ENCODE measurements at regions not wholly inside any gene's neighbourhood (a gene's known extent, or its start where the extent isn't known, plus 50 kb on each side); places are given as distances from the start of the nearest gene placed in this dataset.

GRCh38 chr20:19909725-19910124 is 107.4 kb upstream of the NAA20 start:
- no peak overlapping the region for H3K4me3 ChIP-seq (ENCODE audit: low read depth, low read length)
- no peak for TF ChIP-seq CTCF (IDR thresholded peaks at IDR 0.05; ENCODE audit: borderline replicate concordance, insufficient read depth, low read depth, low read length)

- H3K4me3 ChIP-seq (ENCODE audit: low read depth, low read length): no peak overlapping the region
- no peak for TF ChIP-seq CTCF (IDR thresholded peaks at IDR 0.05; ENCODE audit: borderline replicate concordance, insufficient read depth, low read depth, low read length)
These were observed 105.3 kb upstream of the NAA20 start for GRCh38 chr20:19911810-19912382.

- H3K4me3 ChIP-seq (ENCODE audit: low read depth, low read length): no peak overlapping the region
- TF ChIP-seq CTCF (IDR thresholded peaks at IDR 0.05; ENCODE audit: borderline replicate concordance, insufficient read depth, low read depth, low read length): no peak
These were observed 103.8 kb upstream of the NAA20 start for GRCh38 chr20:19913349-19913748.

GRCh38 chr20:19913927-19914614 is 103.1 kb upstream of the NAA20 start:
- no peak overlapping the region for H3K4me3 ChIP-seq (ENCODE audit: low read depth, low read length)
- no peak for TF ChIP-seq CTCF (IDR thresholded peaks at IDR 0.05; ENCODE audit: borderline replicate concordance, insufficient read depth, low read depth, low read length)

GRCh38 chr20:19915111-19915798 is 101.9 kb upstream of the NAA20 start:
- TF ChIP-seq CTCF (IDR thresholded peaks at IDR 0.05; ENCODE audit: borderline replicate concordance, insufficient read depth, low read depth, low read length): no peak
- H3K4me3 ChIP-seq (ENCODE audit: low read depth, low read length): no peak overlapping the region

- no peak for TF ChIP-seq CTCF (IDR thresholded peaks at IDR 0.05; ENCODE audit: borderline replicate concordance, insufficient read depth, low read depth, low read length)
These were observed 100.4 kb upstream of the NAA20 start for GRCh38 chr20:19916531-19917485.

More at GRCh38 chr20:19916531-19917485, 100.4 kb upstream of the NAA20 start:
- H3K4me3 ChIP-seq (ENCODE audit: low read depth, low read length): no peak overlapping the region

Data from GM12875 (cell line).